HG03558 (cell line): ENCODE measurements at regions not wholly inside any gene's neighbourhood (a gene's known extent, or its start where the extent isn't known, plus 50 kb on each side); places are given as distances from the start of the nearest gene placed in this dataset.
"Not testable (repeated sequence)": the region's sequence is repeated elsewhere in the genome, so short reads cannot be mapped to it uniquely, and the experiment has no call there.

Experiments used
- ATAC-seq: cut with Tn5 transposase; IDR thresholded peaks from one replicate; pipeline ENCODE4 v1.9.1; 2021; ENCODE audit warnings: moderate number of reproducible peaks; ENCODE audit not compliant: unreplicated experiment; ENCODE audit errors: extremely low read depth

DNA sequence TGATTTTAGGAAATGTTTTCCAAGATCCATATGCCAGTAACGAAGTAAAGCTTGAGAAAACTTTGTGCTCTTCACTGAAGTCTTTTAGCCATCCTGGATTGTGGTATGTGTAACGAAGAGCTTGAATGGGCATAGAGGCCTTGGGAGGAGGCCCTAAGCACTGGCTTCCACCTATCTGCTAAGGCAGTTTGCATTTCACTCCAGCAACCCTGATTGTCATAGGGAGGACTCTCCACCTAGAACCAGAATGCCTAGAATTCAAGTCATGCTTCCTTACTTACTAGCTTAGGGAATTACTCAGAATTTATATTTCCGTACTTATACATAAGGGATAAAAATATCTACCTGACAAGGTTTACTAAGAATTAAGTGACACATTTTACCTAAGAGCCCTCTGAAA is 451.5 kb downstream of the FBXO15 start:
- no peak for ATAC-seq

DNA sequence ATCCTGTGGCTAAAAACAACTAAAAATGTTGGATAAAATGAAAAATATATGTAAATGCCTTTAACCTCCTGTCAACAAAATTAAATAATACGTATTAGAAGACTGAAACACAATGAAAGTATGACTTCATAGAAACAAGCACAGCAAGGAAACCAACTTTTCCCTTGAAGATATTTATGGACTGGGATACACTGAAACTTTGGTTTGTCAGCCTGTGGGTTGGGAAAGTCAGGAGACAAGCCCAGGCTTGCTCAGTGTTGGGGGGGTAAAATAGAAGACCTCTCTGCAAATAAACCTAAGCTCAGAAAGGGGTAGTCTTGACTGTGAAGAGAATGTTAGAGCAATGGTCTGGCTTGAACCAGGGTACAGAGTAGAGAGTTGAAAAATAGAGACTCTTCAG is 454.5 kb downstream of the FBXO15 start:
- no peak for ATAC-seq

DNA sequence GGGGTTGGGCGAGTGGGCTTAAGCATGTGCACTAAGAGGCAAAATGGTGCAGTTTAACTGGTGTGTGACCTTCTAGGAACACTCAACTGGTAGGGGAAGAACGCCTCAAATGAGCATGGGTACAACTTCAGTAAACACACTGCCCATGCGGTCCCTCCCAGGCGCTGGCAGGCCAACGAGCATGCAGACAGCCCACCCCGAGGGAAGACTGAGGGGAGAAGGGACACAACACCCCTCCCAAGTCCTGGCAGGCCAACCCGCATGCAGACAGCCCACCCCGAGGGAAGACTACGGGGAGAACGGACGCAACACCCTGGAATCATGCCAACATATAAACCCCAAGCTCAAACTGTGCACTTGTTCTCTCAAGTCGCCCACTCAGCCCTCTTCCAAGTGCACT is 456.0 kb downstream of the FBXO15 start:
- no peak for ATAC-seq

DNA sequence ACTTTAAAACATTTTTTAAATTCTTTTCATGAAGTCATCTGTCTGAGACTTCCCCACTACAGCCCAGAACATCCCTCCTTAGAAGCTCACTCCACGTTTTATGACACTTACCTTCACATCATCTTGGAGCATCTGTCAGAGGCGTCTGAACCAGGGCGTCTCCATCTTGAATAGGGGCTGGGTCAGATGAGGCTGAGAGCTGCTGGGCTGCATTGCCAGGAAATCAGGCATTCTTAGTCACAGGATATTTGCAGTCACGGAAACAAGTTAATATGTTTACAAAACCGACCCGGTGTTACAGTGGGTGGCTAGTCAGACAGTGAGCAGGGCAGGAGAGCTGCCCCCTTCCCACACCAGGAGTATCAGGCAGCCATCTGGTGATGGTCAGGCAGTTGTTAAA is 456.5 kb downstream of the FBXO15 start:
- no peak for ATAC-seq

DNA sequence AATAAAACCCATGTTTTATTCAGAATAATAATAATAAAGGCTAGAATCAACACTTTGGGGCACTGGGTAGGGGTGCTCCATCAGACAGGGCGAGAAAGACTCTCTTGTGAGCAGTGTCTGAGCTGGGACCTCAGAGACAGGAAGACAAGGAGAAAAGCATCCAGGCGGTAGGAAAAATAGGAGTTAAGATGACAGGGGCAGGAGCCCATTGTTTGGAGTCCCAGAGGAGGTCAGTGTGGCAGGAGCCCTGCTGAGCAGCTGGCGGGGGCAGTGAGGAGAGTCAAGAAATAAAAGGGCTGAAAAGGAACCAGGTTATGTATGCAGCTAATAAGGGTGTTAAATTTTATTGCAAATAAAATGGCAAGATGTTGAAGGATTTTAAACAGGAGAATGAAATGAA is 457.4 kb downstream of the FBXO15 start:
- no peak for ATAC-seq

DNA sequence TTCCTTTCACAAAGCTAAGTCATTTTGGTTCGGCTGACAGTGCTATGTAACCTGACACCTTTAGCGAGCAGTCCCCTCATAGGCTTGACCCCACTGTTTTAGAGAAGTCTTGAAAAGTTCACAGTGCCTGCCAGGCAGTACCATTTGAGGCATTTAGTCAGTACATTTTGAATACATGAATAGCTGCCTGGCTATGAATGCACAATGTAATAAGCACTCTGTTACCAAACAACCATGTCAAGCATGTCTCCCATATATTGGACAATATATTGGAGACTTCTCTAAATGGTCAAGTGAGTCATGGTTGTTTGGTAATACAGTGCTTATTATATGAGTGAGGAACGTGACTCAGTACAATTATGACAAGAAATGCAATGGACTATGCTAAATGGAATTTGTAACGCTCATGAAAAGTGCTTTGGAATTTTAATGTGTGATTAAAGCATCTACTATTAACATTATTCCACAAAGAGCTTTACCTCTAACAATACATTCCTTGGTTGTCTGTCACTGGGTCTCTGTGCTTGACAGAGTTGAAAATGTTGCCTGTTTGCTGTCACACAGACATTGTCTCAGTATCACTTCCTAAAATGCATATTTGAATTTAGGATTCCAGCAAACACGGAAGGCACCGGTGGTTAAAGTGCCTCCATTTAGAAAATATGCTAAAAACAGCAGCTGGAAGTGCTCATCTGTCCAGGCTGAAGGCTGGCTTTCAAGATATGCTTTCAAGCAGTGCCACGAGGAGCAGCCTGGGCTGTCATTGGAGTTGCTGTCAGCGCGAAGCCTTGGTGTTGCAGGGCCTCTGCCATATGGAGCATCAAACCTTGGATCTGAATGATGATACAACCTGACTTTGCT is 458.6 kb downstream of the FBXO15 start:
- no peak for ATAC-seq

DNA sequence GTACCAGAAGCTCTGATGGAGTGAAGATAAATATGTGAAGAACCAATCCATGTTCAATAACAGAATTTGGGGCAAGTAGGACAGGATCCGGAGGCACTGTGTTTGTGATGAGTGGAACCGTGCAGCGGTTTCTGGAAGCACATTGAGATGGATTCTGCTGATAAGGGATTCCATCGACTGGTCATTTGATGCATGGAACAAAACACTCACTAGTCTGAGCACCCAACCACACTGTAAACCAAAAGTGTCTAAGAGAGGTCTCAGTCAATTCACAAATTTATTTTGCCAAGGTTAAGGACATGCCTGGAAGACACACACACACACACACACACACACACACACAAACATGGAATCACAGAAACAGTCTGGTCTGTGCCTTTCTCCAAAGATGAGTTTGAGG is 459.5 kb downstream of the FBXO15 start:
- no peak for ATAC-seq

DNA sequence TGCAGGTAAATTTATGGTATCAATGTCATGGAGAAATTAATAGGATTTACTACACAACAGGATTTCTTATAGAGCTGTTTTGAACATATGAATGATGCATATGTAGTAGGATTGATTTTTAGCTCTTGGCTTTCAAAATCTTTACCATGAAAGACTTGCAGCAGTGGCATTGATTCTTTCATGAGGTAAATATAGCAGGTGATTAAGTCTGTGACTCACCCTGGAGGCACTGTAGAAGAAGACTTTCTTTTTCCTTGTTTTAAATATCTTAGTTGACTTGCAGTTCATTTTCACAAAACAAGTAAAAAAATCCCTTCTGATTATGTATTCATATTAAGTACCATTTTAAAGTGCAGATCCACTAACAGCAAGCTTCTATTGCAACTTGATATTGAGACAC is 463.0 kb downstream of the FBXO15 start:
- no peak for ATAC-seq

DNA sequence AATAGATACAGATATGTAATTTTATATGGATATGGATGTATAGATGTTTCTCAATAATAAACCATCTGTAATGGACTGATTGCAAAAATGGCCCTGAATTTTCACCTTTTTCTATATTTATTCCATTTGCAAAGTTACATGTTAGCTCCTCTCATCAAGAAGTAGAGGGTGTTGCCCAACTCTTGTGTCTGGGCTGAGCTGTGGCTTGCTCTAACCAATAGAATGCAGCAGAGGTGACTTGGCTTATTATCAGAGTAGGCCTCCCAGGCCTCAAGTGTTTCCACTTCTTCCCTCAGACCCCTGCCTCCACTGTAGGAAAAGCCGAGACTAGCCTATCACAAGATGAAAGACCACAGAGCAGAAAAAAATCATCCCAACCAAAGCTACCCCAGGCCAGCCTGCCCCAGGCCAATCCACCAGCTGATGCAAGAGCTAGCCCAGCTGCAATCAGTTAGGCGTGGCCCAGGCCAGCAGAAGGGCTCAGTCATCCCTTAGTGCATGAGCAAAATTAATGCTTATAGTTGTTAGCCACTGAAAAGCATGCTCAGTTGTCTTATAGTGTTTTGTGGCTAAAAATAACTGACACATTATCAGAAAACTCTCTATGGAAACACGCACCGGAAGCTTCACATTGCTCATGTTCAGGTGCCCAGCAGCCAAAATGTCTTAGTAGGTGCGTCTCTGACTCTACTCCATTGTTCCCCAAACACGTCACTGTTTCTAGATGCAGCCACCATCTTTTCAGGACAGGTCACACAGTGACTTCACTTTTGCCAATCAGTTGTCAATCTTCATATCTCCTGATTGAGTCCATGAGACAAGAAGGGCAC is 464.0 kb downstream of the FBXO15 start:
- ATAC-seq, result no peak

DNA sequence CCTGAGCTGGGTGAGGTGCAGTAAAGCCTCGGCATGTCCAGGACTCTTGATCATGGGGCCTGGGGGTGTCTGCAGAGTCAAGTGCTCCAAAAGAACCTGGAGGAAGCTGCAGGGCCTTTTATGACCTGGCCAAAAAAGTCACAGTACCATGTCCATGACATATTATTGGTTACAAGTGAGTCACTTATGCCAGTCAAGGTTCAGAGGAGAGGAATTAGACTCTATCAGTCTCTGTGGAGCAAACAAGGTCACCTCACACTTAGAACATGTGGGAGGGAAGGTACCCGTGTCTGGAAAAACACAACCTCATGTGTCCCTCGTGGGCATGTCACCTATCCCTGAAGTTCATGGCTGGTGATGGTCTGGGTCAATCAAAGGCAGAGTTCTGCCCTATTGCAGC is 465.7 kb downstream of the FBXO15 start:
- ATAC-seq, result no peak

DNA sequence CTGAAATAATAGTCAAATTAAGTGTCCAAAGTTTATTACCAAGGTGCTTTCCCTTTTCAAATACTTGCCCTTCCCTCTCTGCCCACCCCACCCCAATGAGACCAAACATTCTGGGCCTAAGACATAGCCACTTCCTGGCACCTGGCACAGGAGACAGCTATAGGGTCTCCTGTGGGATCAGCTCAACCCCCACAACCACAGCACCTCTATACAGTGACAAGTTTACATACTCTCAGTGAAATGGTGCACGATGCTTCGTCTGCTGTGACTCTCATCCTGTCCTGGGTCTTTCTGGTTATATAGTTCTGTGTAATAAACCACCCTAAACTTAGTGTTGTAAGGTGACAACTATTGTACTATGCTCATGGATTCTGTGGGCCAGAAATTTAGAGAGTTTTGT is 466.2 kb downstream of the FBXO15 start:
- ATAC-seq, result no peak

DNA sequence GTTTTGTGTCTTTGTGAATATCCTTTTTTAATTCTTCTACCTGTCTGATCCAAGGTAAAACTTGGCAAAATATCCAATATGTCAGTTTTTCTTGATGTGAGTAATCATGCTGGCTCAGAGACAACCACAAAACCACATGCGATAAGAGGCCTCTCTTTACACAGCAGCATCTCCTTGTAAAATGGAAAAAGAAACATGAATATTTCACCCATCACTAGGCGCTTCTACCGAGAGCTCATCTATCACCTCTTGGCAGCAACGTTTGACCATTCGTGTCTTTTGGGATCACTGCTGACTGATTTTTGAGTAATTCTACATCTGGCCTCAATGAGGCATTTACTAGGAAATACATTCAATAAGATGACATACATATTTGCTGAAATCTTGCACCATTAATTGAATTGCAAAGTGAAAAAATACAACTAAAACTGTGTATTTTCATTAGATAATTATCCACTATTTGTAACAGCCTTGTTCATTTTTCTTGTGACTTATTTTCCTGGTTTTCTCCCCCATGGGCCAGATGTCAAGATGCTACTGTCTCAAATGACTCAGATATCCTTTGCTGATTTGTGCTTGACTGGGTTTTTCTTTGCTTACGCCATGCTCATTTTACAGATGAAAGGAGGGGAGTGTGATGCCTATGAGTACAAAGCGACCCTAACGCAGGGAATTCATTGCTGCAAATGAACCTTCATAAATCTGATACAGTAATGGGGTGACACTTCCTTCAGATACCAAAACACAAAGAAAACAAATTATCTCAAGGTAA is 467.5 kb downstream of the FBXO15 start:
- ATAC-seq, result no peak

DNA sequence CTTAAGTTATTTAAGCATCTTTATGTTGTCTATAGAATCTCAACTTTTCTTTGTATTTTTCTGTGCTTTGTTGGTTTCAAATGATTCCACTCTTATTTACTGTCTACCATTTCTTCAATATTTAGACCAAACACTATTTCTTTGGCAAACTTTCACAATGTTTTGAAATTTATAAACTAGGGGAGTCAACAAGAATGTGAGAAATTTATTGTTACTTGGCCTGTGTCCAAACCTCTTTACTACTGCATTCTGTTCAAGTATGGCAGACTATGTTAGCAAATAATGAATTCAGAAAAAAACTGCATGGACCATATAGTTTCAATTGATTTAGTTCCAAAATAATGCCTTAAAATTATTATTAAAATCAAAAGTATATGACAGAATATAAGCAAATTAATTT is 470.2 kb downstream of the FBXO15 start:
- no peak for ATAC-seq

DNA sequence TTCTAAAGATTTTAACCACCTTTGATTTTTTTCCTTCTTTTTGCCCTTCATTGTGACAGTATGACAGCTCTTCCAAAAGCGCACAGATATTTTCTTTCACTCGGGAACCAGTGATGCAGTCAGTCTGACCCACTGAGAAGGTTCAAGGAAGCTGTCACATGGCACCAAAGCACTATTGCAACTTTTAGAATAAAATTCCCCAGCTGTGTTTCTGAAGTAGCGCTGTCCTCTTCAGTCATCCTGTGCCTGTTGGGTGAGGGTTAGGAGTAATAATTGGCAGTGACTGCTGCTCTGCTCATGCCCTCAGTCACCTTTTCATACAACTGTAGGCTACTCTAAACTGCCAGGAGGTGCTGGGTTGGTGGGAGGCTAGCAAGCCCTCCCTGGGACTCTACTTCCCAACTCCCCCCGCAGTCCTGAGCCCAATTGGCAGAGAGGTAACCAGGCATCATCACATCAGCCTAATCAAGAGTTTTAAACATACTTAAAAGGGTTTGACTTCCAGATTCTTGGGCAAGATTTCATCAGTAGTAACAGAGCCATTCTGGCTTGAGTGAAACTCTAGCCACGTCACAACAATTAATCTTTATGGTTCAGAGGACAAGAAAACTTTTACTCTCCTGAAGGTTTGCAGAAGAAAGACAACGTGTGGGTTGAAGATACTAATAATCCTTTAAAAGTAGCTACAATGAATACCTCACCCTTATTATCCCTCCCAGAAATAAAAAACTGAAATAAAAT is 473.3 kb downstream of the FBXO15 start:
- ATAC-seq, result no peak

DNA sequence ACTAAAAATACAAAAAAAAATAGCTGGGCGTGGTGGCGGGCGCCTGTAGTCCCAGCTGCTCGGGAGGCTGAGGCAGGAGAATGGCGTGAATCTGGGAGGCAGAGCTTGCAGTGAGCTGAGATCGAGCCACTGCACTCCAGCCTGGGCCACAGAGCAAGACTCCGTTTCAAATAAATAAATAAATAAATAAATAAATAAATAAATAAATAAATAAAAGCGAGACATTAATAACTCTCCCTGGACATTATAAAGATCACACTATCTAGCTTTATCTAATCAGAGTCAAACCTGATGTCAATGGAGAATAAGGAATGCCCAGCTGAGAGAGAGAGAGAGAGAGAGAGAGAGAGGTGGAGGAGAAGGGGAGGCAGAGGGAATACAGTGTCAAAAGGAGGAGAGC is 476.2 kb downstream of the FBXO15 start:
- ATAC-seq, result not testable (repeated sequence)

DNA sequence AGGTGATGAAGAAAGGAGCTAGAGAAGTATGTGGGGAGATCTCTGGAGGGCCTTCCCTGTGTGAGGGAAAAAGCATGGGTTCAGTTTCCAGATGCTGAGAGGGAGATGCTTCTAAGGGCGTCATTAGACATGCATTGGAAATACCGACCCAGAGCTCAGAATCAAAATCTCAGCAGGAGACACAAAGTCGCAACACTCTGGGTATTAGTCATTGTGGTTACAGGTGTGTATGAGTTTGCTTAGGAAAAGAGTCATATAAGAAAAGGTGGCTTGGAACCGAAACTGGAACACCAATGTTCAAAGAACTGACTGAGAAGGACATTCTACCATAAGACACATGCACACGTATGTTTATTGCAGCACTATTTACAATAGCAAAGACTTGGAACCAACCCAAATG is 477.1 kb downstream of the FBXO15 start:
- peak; percentile 52 for ATAC-seq

DNA sequence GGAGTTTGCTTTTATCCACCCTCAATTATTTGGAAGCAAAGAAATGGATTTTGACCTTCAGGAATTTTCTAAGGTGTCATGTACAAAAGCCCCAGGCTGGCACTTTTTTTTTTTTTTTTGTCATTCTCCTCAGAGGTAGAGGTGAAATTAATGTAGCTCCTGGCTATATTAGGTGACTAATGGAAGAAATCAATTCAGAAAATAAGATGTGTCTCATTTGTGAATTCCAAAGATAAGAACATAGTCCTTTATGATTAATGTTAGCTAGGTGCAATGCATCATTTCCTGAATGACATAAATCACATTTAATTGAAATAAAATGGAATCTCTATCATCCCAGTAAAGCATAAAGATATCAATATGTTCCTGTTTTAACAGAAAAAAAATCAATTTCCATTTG is 477.6 kb downstream of the FBXO15 start:
- ATAC-seq, result no peak

DNA sequence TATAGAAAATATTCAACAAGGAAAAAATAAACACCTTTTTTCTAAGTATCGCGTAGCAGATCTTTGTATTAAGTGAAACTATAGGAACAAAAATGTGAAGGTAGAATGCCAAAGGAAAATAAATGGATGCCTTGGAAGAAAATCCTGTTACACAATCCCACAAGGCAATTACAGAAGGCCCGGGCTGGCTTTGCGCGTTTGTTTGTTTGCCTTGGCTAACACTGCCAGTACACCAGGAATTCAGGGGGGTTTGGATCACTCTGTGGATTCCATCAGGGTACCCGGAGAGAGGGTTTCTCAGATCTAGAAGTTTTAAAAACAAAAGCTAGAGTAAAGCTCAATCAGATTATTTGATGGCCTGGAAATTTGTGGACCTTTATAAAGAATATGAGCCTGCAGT is 478.3 kb downstream of the FBXO15 start:
- no peak for ATAC-seq

DNA sequence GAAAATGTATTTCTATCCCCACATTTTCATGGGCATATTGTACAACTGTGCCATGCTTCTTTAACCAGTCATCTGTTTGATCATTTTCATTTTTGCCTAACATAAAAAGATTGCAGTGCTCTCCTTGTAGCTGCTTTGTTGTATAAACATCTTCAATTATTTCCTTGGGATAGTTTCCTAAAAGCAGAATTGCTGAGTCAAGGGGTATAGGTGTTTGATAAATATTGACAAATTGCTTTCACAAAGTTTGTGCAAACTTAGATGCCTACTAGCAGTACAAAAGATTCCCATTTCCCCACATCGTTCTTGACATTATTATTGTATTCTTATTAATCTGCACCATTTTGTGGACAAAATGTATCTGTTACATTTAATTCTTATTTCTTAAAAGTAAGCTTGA is 479.6 kb downstream of the FBXO15 start:
- ATAC-seq, result no peak

DNA sequence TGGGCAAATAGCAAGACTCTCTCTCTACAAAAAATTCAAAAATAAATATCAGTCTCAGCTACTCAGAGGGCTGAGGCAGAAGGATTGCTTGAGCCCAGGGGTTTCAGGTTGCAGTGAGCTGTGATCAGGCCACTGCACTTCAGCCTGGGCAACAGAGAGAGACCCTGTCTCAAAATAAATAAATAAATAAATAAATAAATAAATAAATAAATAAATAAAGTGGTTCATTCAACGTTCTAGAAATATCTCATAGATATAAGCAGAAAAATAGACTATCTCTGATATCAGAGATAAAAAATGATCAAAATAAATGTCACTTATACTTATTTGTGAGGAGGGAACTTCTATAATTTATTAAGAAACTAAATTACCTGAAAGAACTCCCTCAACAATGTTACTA is 480.9 kb downstream of the FBXO15 start:
- no peak for ATAC-seq
